Liver (tissue), 8 donors: ENCODE measurements at regions not wholly inside any gene's neighbourhood (a gene's known extent, or its start where the extent isn't known, plus 50 kb on each side); places are given as distances from the start of the nearest gene placed in this dataset.

Source experiments
- DNase-seq: peaks from one replicate; pipeline ENCODE4 v3.0.0-alpha.2; 2017; ENCODE audit warnings: low spot score
- H3K27ac ChIP-seq, 2 donors: one replicate each; pipeline ENCODE4 v1.7.0; 2013; ENCODE audit warnings: inconsistent platforms in 2 of 2, low read length in 2 of 2, control low read depth in 1 of 2, low read depth in 1 of 2, mild to moderate bottlenecking in 1 of 2
- H3K27me3 ChIP-seq, 4 donors: one replicate each; pipeline versions ENCODE4 v1.6.1 to v1.7.0; 2013; ENCODE audit warnings: low read length in 3 of 4, inconsistent platforms in 1 of 4, mild to moderate bottlenecking in 1 of 4, moderate library complexity in 1 of 4; ENCODE audit not compliant: control insufficient read depth in 4 of 4, insufficient read depth in 4 of 4
- H3K36me3 ChIP-seq, 4 donors: one replicate each; pipeline versions ENCODE4 v1.6.1 to v1.7.0; 2013; ENCODE audit warnings: low read length in 3 of 4, mild to moderate bottlenecking in 3 of 4, low read depth in 1 of 4, moderate library complexity in 1 of 4; ENCODE audit not compliant: control insufficient read depth in 4 of 4, insufficient read depth in 3 of 4
- H3K4me1 ChIP-seq, 4 donors: one replicate each; pipeline versions ENCODE4 v1.6.1 to v1.7.0; 2013; ENCODE audit warnings: low read length in 3 of 4, mild to moderate bottlenecking in 3 of 4, moderate library complexity in 1 of 4; ENCODE audit not compliant: control insufficient read depth in 4 of 4, insufficient read depth in 4 of 4
- H3K4me3 ChIP-seq, 3 donors: one replicate each; pipeline versions ENCODE4 v1.6.1 to v1.7.0; 2013; ENCODE audit warnings: low read length in 3 of 3, control low read depth in 1 of 3, low read depth in 1 of 3, mild to moderate bottlenecking in 1 of 3
- H3K9ac ChIP-seq, 2 donors: one replicate each; pipeline ENCODE4 v1.7.0; 2013; ENCODE audit warnings: low read length in 2 of 2, mild to moderate bottlenecking in 2 of 2, moderate library complexity in 2 of 2, control low read depth in 1 of 2, low read depth in 1 of 2
- H3K9me3 ChIP-seq, 4 donors: one replicate each; pipeline versions ENCODE4 v1.6.1 to v1.7.0; 2013; ENCODE audit warnings: low read length in 3 of 4; ENCODE audit not compliant: control insufficient read depth in 4 of 4
- EGR1 ChIP-seq, 2 donors: IDR thresholded peaks; 2 replicates each; pipeline ENCODE4 v1.6.1; 2016 to 2018; ENCODE audit warnings: antibody characterized with exemption in 2 of 2, low read depth in 2 of 2
- FOXA1 ChIP-seq: IDR thresholded peaks from 2 replicates; pipeline ENCODE4 v1.6.1; 2016; ENCODE audit warnings: antibody characterized with exemption
- FOXA2 ChIP-seq: IDR thresholded peaks from 2 replicates; pipeline ENCODE4 v1.6.1; 2016; ENCODE audit warnings: antibody characterized with exemption
- GABPA ChIP-seq, 2 donors: IDR thresholded peaks in 1 of 2; conservative IDR thresholded peaks in 1 of 2; 2 replicates each; pipeline ENCODE4 v1.6.1; 2016; ENCODE audit warnings: antibody characterized with exemption in 2 of 2, mild to moderate bottlenecking in 1 of 2, moderate library complexity in 1 of 2
- HNF4A ChIP-seq, 2 donors: conservative IDR thresholded peaks; 2 replicates each; pipeline ENCODE4 v1.6.1; 2016; ENCODE audit warnings: antibody characterized with exemption in 2 of 2, mild to moderate bottlenecking in 2 of 2
- HNF4G ChIP-seq: IDR thresholded peaks from 2 replicates; pipeline ENCODE4 v1.6.1; 2016; ENCODE audit warnings: antibody characterized with exemption
- JUND ChIP-seq, 2 donors: IDR thresholded peaks; 2 replicates each; pipeline ENCODE4 v1.6.1; 2016; ENCODE audit warnings: antibody characterized with exemption in 2 of 2
- NR2F2 ChIP-seq: IDR thresholded peaks from 2 replicates; pipeline ENCODE4 v1.6.1; 2016; ENCODE audit warnings: antibody characterized with exemption
- RAD21 ChIP-seq, 2 donors: IDR thresholded peaks; 2 replicates each; pipeline ENCODE4 v1.6.1; 2016; ENCODE audit warnings: antibody characterized with exemption in 2 of 2, mild to moderate bottlenecking in 2 of 2
- RXRA ChIP-seq, 2 donors: IDR thresholded peaks; 2 replicates each; pipeline ENCODE4 v1.6.1; 2017 to 2018; ENCODE audit warnings: antibody characterized with exemption in 2 of 2, mild to moderate bottlenecking in 1 of 2
- SP1 ChIP-seq: IDR thresholded peaks from 2 replicates; pipeline ENCODE4 v1.6.1; 2018; ENCODE audit warnings: antibody characterized with exemption, mild to moderate bottlenecking
- TAF1 ChIP-seq: conservative IDR thresholded peaks from 2 replicates; pipeline ENCODE4 v1.6.1; 2016; ENCODE audit warnings: antibody characterized with exemption, mild to moderate bottlenecking
- YY1 ChIP-seq: IDR thresholded peaks from 2 replicates; pipeline ENCODE4 v1.6.1; 2016; ENCODE audit warnings: antibody characterized with exemption, mild to moderate bottlenecking
- WGBS: extraction: QIAGEN DNeasy Blood & Tissue Kit; methylation state at CpG from one replicate; pipeline ENCODE4 v1.1.7; 2013; 5-methylcytosine and 5-hydroxymethylcytosine counted together
- TF ChIP-seq, protein P1 (sequence below): IDR thresholded peaks from 2 replicates; pipeline ENCODE4 v1.6.1; 2016; ENCODE audit warnings: antibody characterized with exemption
- TF ChIP-seq, protein P2 (sequence below): IDR thresholded peaks from 2 replicates; pipeline ENCODE4 v1.6.1; 2016; ENCODE audit warnings: antibody characterized with exemption, mild to moderate bottlenecking
- TF ChIP-seq, protein P3 (sequence below): IDR thresholded peaks from 2 replicates; pipeline ENCODE4 v1.6.1; 2016; ENCODE audit warnings: antibody characterized with exemption
- TF ChIP-seq, protein P4 (sequence below): IDR thresholded peaks from 2 replicates; pipeline ENCODE4 v1.6.1; 2016; ENCODE audit warnings: antibody characterized with exemption
- TF ChIP-seq, protein P5 (sequence below): fragments of 150-350 bp; IDR thresholded peaks from 2 replicates; pipeline ENCODE4 v1.5.1; 2017; ENCODE audit warnings: improper control_type of control experiment, low read depth, low read length; ENCODE audit not compliant: missing input control
- donor health status: healthy.
- donor health status: healthy.
- donor health status: healthy.
- donor health status: healthy.
- donor health status: healthy.

DNA sequence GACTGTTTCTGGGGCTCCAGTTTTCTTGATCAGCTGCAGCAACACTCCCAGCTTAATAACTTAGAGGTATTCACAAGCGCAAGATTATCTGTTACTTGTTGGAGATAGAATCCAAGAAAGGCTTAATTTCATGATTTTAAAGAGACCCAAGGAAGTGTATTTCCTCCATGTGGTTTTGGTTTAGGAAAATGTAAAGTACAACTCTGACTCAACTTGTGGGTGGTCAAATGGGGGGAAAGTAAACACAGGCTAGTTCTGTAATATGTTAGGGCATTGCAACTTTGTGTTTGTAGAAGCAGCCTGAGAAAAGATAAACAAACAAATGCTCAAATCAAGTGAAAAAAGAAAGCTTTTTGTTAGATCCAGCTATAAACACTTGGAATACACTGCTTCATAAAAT lies 90.1 kb upstream of the COL3A1 start:
- TF ChIP-seq HNF4G (no peak), HNF4A (conservative IDR thresholded peaks at IDR 0.05) (no peak), FOXA1 (no peak), SP1 (no peak)
- TF ChIP-seq, protein P1, sequence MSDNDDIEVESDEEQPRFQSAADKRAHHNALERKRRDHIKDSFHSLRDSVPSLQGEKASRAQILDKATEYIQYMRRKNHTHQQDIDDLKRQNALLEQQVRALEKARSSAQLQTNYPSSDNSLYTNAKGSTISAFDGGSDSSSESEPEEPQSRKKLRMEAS = no peak
- TF ChIP-seq, protein P2, sequence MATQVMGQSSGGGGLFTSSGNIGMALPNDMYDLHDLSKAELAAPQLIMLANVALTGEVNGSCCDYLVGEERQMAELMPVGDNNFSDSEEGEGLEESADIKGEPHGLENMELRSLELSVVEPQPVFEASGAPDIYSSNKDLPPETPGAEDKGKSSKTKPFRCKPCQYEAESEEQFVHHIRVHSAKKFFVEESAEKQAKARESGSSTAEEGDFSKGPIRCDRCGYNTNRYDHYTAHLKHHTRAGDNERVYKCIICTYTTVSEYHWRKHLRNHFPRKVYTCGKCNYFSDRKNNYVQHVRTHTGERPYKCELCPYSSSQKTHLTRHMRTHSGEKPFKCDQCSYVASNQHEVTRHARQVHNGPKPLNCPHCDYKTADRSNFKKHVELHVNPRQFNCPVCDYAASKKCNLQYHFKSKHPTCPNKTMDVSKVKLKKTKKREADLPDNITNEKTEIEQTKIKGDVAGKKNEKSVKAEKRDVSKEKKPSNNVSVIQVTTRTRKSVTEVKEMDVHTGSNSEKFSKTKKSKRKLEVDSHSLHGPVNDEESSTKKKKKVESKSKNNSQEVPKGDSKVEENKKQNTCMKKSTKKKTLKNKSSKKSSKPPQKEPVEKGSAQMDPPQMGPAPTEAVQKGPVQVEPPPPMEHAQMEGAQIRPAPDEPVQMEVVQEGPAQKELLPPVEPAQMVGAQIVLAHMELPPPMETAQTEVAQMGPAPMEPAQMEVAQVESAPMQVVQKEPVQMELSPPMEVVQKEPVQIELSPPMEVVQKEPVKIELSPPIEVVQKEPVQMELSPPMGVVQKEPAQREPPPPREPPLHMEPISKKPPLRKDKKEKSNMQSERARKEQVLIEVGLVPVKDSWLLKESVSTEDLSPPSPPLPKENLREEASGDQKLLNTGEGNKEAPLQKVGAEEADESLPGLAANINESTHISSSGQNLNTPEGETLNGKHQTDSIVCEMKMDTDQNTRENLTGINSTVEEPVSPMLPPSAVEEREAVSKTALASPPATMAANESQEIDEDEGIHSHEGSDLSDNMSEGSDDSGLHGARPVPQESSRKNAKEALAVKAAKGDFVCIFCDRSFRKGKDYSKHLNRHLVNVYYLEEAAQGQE = no peak
- H3K9me3 ChIP-seq = no peaks in the 10 kb centered on the region
- H3K4me1 ChIP-seq = no peaks in the 10 kb centered on the region
- no peak overlapping the region for H3K4me3 ChIP-seq
- no peak overlapping the region for H3K27ac ChIP-seq
- no peaks in the 10 kb centered on the region for H3K27me3 ChIP-seq
- DNase-seq = no peak
- 73% methylated on average over 1 of the region's 1 CpG for WGBS
- no peak overlapping the region for H3K9ac ChIP-seq
- no peaks in the 10 kb centered on the region for H3K36me3 ChIP-seq

DNA sequence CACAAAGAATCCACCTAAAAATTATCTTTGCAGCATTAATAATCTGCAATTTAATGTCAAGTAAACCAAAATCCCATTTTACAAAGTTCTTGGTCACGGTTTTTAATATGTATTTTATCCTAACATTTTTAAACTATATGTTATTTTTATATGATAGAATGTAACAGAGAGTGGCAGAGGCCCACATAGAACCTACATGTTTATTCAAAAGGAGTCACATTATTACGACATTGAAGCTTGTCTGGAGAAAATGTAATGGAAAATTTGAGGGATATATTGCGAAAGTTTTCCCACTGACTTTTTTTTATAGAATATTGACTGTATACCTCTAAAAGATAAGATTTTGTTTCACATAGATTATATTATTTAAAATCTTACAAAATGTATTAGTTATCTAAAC lies 89.7 kb upstream of the COL3A1 start:
- Histone ChIP-seq H3K27me3 (no peaks in the 10 kb centered on the region), H3K27ac (no peak overlapping the region), H3K9ac (no peak overlapping the region), H3K9me3 (no peaks in the 10 kb centered on the region), H3K36me3 (no peaks in the 10 kb centered on the region), H3K4me1 (no peaks in the 10 kb centered on the region), H3K4me3 (no peak overlapping the region)
- TF ChIP-seq JUND (IDR thresholded peaks at IDR 0.05) (no peak), RXRA (IDR thresholded peaks at IDR 0.05) (no peak), HNF4A (conservative IDR thresholded peaks at IDR 0.05) (no peak), FOXA1 (no peak), RAD21 (IDR thresholded peaks at IDR 0.05) (no peak), SP1 (no peak), EGR1 (IDR thresholded peaks at IDR 0.05; ENCODE audit: low read depth in 2 of 2) (no peak), GABPA (IDR thresholded peaks at IDR 0.05 in 1 of 2, conservative IDR thresholded peaks at IDR 0.05 in 1 of 2) (no peak), NR2F2 (no peak), FOXA2 (no peak), TAF1 (no peak), HNF4G (no peak), YY1 (no peak)
- TF ChIP-seq, protein P2 = no peak
- TF ChIP-seq, protein P1 = no peak
- TF ChIP-seq, protein P3, sequence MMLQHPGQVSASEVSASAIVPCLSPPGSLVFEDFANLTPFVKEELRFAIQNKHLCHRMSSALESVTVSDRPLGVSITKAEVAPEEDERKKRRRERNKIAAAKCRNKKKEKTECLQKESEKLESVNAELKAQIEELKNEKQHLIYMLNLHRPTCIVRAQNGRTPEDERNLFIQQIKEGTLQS = no peak
- TF ChIP-seq, protein P4, sequence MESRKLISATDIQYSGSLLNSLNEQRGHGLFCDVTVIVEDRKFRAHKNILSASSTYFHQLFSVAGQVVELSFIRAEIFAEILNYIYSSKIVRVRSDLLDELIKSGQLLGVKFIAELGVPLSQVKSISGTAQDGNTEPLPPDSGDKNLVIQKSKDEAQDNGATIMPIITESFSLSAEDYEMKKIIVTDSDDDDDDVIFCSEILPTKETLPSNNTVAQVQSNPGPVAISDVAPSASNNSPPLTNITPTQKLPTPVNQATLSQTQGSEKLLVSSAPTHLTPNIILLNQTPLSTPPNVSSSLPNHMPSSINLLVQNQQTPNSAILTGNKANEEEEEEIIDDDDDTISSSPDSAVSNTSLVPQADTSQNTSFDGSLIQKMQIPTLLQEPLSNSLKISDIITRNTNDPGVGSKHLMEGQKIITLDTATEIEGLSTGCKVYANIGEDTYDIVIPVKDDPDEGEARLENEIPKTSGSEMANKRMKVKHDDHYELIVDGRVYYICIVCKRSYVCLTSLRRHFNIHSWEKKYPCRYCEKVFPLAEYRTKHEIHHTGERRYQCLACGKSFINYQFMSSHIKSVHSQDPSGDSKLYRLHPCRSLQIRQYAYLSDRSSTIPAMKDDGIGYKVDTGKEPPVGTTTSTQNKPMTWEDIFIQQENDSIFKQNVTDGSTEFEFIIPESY = no peak
- TF ChIP-seq, protein P5, sequence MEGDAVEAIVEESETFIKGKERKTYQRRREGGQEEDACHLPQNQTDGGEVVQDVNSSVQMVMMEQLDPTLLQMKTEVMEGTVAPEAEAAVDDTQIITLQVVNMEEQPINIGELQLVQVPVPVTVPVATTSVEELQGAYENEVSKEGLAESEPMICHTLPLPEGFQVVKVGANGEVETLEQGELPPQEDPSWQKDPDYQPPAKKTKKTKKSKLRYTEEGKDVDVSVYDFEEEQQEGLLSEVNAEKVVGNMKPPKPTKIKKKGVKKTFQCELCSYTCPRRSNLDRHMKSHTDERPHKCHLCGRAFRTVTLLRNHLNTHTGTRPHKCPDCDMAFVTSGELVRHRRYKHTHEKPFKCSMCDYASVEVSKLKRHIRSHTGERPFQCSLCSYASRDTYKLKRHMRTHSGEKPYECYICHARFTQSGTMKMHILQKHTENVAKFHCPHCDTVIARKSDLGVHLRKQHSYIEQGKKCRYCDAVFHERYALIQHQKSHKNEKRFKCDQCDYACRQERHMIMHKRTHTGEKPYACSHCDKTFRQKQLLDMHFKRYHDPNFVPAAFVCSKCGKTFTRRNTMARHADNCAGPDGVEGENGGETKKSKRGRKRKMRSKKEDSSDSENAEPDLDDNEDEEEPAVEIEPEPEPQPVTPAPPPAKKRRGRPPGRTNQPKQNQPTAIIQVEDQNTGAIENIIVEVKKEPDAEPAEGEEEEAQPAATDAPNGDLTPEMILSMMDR = no peak
- no peak for DNase-seq
- 73% methylated on average over 3 of the region's 3 CpGs for WGBS
